ENCODE measurements at regions not wholly inside any gene's neighbourhood (a gene's known extent, or its start where the extent isn't known, plus 50 kb on each side); places are given as distances from the start of the nearest gene placed in this dataset.

- Histone ChIP-seq H3K36me3 (ENCODE audit: control insufficient read depth in 3 of 3, insufficient read depth in 2 of 3, low read depth in 1 of 3, low read length in 3 of 3) (no peaks in the 10 kb centered on the region), H3K27me3 (ENCODE audit: control insufficient read depth in 3 of 3, insufficient read depth in 3 of 3, low read length in 3 of 3) (no peaks in the 10 kb centered on the region), H3K9me3 (ENCODE audit: control insufficient read depth in 2 of 2, insufficient read depth in 1 of 2, low read depth in 1 of 2, low read length in 1 of 2) (no peaks in the 10 kb centered on the region), H3K27ac (ENCODE audit: low read depth in 1 of 3, low read length in 2 of 3) (no peak overlapping the region), H3K4me1 (ENCODE audit: control insufficient read depth in 3 of 3, insufficient read depth in 2 of 3, low read depth in 1 of 3, low read length in 2 of 3) (no peaks in the 10 kb centered on the region), H3K4me3 (ENCODE audit: low read depth in 1 of 3, low read length in 3 of 3) (no peak overlapping the region)
- no peak for DNase-seq
- FAIRE-seq: no peak
These were observed 243.9 kb upstream of the FAT4 start for GRCh38 chr4:125070861-125071260.

- Histone ChIP-seq H3K9me3 (ENCODE audit: control insufficient read depth in 2 of 2, insufficient read depth in 1 of 2, low read depth in 1 of 2, low read length in 1 of 2) (no peaks in the 10 kb centered on the region), H3K4me3 (ENCODE audit: low read depth in 1 of 3, low read length in 3 of 3) (no peak overlapping the region), H3K4me1 (ENCODE audit: control insufficient read depth in 3 of 3, insufficient read depth in 2 of 3, low read depth in 1 of 3, low read length in 2 of 3) (no peaks in the 10 kb centered on the region), H3K36me3 (ENCODE audit: control insufficient read depth in 3 of 3, insufficient read depth in 2 of 3, low read depth in 1 of 3, low read length in 3 of 3) (no peaks in the 10 kb centered on the region), H3K27ac (ENCODE audit: low read depth in 1 of 3, low read length in 2 of 3) (no peak overlapping the region), H3K27me3 (ENCODE audit: control insufficient read depth in 3 of 3, insufficient read depth in 3 of 3, low read length in 3 of 3) (no peaks in the 10 kb centered on the region)
- WGBS, 3 donors: 63 to 78% (median 71%) methylated on average over 7 of the region's 7 CpGs
- FAIRE-seq: no peak
- DNase-seq: no peak
These were observed 252.4 kb upstream of the FAT4 start for GRCh38 chr4:125062115-125063050.

GRCh38 chr4:125060376-125060775 lies 254.4 kb upstream of the FAT4 start:
- FAIRE-seq (no peak), DNase-seq (no peak)
- Histone ChIP-seq H3K4me3 (ENCODE audit: low read depth in 1 of 3, low read length in 3 of 3) (no peak overlapping the region), H3K36me3 (ENCODE audit: control insufficient read depth in 3 of 3, insufficient read depth in 2 of 3, low read depth in 1 of 3, low read length in 3 of 3) (no peaks in the 10 kb centered on the region), H3K27ac (ENCODE audit: low read depth in 1 of 3, low read length in 2 of 3) (no peak overlapping the region), H3K27me3 (ENCODE audit: control insufficient read depth in 3 of 3, insufficient read depth in 3 of 3, low read length in 3 of 3) (no peaks in the 10 kb centered on the region), H3K9me3 (ENCODE audit: control insufficient read depth in 2 of 2, insufficient read depth in 1 of 2, low read depth in 1 of 2, low read length in 1 of 2) (no peaks in the 10 kb centered on the region), H3K4me1 (ENCODE audit: control insufficient read depth in 3 of 3, insufficient read depth in 2 of 3, low read depth in 1 of 3, low read length in 2 of 3) (no peaks in the 10 kb centered on the region)
- 66 to 89% (median 74%) methylated on average over 2 of the region's 2 CpGs for WGBS, 3 donors

- no peak overlapping the region for H3K4me3 ChIP-seq (ENCODE audit: low read depth in 1 of 3, low read length in 3 of 3)
- WGBS, 3 donors: 38 to 51% (median 40%) methylated on average over 1 of the region's 1 CpG
- no peaks in the 10 kb centered on the region for H3K36me3 ChIP-seq (ENCODE audit: control insufficient read depth in 3 of 3, insufficient read depth in 2 of 3, low read depth in 1 of 3, low read length in 3 of 3)
- H3K9me3 ChIP-seq (ENCODE audit: control insufficient read depth in 2 of 2, insufficient read depth in 1 of 2, low read depth in 1 of 2, low read length in 1 of 2): no peaks in the 10 kb centered on the region
- no peaks in the 10 kb centered on the region for H3K4me1 ChIP-seq (ENCODE audit: control insufficient read depth in 3 of 3, insufficient read depth in 2 of 3, low read depth in 1 of 3, low read length in 2 of 3)
- FAIRE-seq (no peak), DNase-seq (no peak)
- no peaks in the 10 kb centered on the region for H3K27me3 ChIP-seq (ENCODE audit: control insufficient read depth in 3 of 3, insufficient read depth in 3 of 3, low read length in 3 of 3)
- H3K27ac ChIP-seq (ENCODE audit: low read depth in 1 of 3, low read length in 2 of 3): no peak overlapping the region
These were observed 265.0 kb upstream of the FAT4 start for GRCh38 chr4:125049711-125050110.

GRCh38 chr4:125045311-125045710 lies 269.4 kb upstream of the FAT4 start:
- Histone ChIP-seq H3K27ac (ENCODE audit: low read depth in 1 of 3, low read length in 2 of 3) (no peak overlapping the region), H3K27me3 (ENCODE audit: control insufficient read depth in 3 of 3, insufficient read depth in 3 of 3, low read length in 3 of 3) (no peaks in the 10 kb centered on the region), H3K4me1 (ENCODE audit: control insufficient read depth in 3 of 3, insufficient read depth in 2 of 3, low read depth in 1 of 3, low read length in 2 of 3) (no peaks in the 10 kb centered on the region), H3K36me3 (ENCODE audit: control insufficient read depth in 3 of 3, insufficient read depth in 2 of 3, low read depth in 1 of 3, low read length in 3 of 3) (no peaks in the 10 kb centered on the region), H3K4me3 (ENCODE audit: low read depth in 1 of 3, low read length in 3 of 3) (no peak overlapping the region), H3K9me3 (ENCODE audit: control insufficient read depth in 2 of 2, insufficient read depth in 1 of 2, low read depth in 1 of 2, low read length in 1 of 2) (no peaks in the 10 kb centered on the region)
- no peak for DNase-seq
- no peak for FAIRE-seq

- FAIRE-seq: no peak
These were observed 269.9 kb upstream of the FAT4 start for GRCh38 chr4:125044886-125045285.

GRCh38 chr4:125043486-125043885 lies 271.3 kb upstream of the FAT4 start:
- no peak overlapping the region for H3K27ac ChIP-seq (ENCODE audit: low read depth in 1 of 3, low read length in 2 of 3)
- 67 to 75% (median 72%) methylated on average over 3 of the region's 3 CpGs for WGBS, 3 donors
- no peaks in the 10 kb centered on the region for H3K9me3 ChIP-seq (ENCODE audit: control insufficient read depth in 2 of 2, insufficient read depth in 1 of 2, low read depth in 1 of 2, low read length in 1 of 2)
- FAIRE-seq (no peak), DNase-seq (no peak)
- no peaks in the 10 kb centered on the region for H3K4me1 ChIP-seq (ENCODE audit: control insufficient read depth in 3 of 3, insufficient read depth in 2 of 3, low read depth in 1 of 3, low read length in 2 of 3)
- no peaks in the 10 kb centered on the region for H3K27me3 ChIP-seq (ENCODE audit: control insufficient read depth in 3 of 3, insufficient read depth in 3 of 3, low read length in 3 of 3)
- H3K4me3 ChIP-seq (ENCODE audit: low read depth in 1 of 3, low read length in 3 of 3): no peak overlapping the region
- no peaks in the 10 kb centered on the region for H3K36me3 ChIP-seq (ENCODE audit: control insufficient read depth in 3 of 3, insufficient read depth in 2 of 3, low read depth in 1 of 3, low read length in 3 of 3)

More at GRCh38 chr4:125044886-125045285, 269.9 kb upstream of the FAT4 start:
- Histone ChIP-seq H3K4me3 (ENCODE audit: low read depth in 1 of 3, low read length in 3 of 3) (no peak overlapping the region), H3K27me3 (ENCODE audit: control insufficient read depth in 3 of 3, insufficient read depth in 3 of 3, low read length in 3 of 3) (no peaks in the 10 kb centered on the region), H3K9me3 (ENCODE audit: control insufficient read depth in 2 of 2, insufficient read depth in 1 of 2, low read depth in 1 of 2, low read length in 1 of 2) (no peaks in the 10 kb centered on the region), H3K27ac (ENCODE audit: low read depth in 1 of 3, low read length in 2 of 3) (no peak overlapping the region), H3K4me1 (ENCODE audit: control insufficient read depth in 3 of 3, insufficient read depth in 2 of 3, low read depth in 1 of 3, low read length in 2 of 3) (no peaks in the 10 kb centered on the region), H3K36me3 (ENCODE audit: control insufficient read depth in 3 of 3, insufficient read depth in 2 of 3, low read depth in 1 of 3, low read length in 3 of 3) (no peaks in the 10 kb centered on the region)
- no peak for DNase-seq
- 35 to 42% (median 38%) methylated on average over 3 of the region's 3 CpGs for WGBS, 3 donors

GRCh38 chr4:125042041-125042440 lies 272.7 kb upstream of the FAT4 start:
- 80 to 87% (median 81%) methylated on average over 3 of the region's 3 CpGs for WGBS, 3 donors
- Histone ChIP-seq H3K36me3 (ENCODE audit: control insufficient read depth in 3 of 3, insufficient read depth in 2 of 3, low read depth in 1 of 3, low read length in 3 of 3) (no peaks in the 10 kb centered on the region), H3K27ac (ENCODE audit: low read depth in 1 of 3, low read length in 2 of 3) (no peak overlapping the region), H3K9me3 (ENCODE audit: control insufficient read depth in 2 of 2, insufficient read depth in 1 of 2, low read depth in 1 of 2, low read length in 1 of 2) (no peaks in the 10 kb centered on the region), H3K4me1 (ENCODE audit: control insufficient read depth in 3 of 3, insufficient read depth in 2 of 3, low read depth in 1 of 3, low read length in 2 of 3) (no peaks in the 10 kb centered on the region), H3K4me3 (ENCODE audit: low read depth in 1 of 3, low read length in 3 of 3) (no peak overlapping the region), H3K27me3 (ENCODE audit: control insufficient read depth in 3 of 3, insufficient read depth in 3 of 3, low read length in 3 of 3) (no peaks in the 10 kb centered on the region)
- DNase-seq: no peak
- FAIRE-seq: no peak

Measured in small intestine (tissue), 7 donors.